HG03575 (cell line): ENCODE measurements at regions not wholly inside any gene's neighbourhood (a gene's known extent, or its start where the extent isn't known, plus 50 kb on each side); places are given as distances from the start of the nearest gene placed in this dataset.

Experiments used
- ATAC-seq: cut with Tn5 transposase; IDR thresholded peaks from one replicate; pipeline ENCODE4 v1.9.1; 2021; ENCODE audit not compliant: unreplicated experiment, insufficient number of reproducible peaks, low FRiP score; ENCODE audit errors: extremely low read depth

DNA sequence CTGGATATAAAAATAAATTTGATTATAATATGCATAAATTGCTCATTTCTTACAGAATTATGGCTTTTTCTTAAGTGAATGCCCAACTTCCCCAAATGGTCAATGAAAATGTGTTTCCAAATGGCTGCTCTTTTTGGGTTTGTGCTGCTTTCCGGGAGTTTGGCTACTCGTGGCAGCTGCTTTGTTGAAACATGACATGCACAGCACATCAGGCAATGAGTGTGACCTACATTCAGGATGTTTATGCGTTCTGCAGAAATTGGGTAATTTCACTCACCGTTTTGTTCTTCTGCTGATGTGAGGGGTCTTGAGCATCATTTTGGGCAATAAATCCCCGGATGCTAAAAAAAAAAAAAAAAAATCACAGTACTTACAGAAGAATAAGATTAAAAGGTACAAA, 825.0 kb upstream of the KLHL29 start:
- no peak for ATAC-seq

DNA sequence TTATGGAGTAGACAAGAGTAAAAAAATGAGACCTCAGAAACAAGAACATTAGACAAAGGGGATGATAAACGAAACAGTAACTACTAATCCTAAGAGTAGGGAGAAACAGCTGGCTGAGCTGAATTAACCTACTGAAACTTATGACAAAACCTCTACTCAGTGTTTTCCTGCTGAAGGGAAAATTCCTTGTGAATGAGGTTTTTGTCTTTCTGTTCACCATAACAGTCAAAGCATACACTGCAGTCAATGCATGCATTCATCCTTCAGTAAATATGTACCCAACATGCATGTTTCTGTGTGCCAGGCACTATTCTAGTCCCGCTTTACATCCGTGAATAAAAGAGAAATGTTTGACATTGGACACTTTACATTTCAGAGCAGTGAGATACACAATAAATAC, 805.6 kb upstream of the KLHL29 start:
- no peak for ATAC-seq

DNA sequence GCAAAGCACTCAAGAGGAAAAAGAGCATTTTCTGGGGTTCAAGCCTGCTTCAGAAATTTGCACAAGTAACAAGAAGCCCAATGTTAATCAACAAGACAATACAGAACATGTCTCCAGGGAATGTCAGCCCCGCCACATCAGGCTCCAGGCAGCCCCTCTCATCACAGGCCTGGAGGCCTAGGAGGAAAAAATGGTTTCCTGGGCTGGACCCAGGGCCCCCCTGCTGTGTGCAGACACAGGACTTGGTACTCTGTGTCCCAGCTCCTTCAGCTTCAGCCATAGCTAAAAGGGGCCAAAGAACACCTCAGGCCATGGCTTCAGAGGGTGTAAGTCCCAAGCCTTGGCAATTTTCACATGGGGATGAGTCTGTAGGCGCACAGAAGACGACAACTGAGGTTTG, 802.9 kb upstream of the KLHL29 start:
- no peak for ATAC-seq

- no peak for ATAC-seq
Measured at GRCh38 chr2:22596306-22596705, 788.7 kb upstream of the KLHL29 start.

- no peak for ATAC-seq
Measured at GRCh38 chr2:22600156-22600555, 784.8 kb upstream of the KLHL29 start.

- ATAC-seq: no peak
Measured at GRCh38 chr2:22600999-22601398, 784.0 kb upstream of the KLHL29 start.

GRCh38 chr2:22604136-22604535, 780.8 kb upstream of the KLHL29 start:
- no peak for ATAC-seq

DNA sequence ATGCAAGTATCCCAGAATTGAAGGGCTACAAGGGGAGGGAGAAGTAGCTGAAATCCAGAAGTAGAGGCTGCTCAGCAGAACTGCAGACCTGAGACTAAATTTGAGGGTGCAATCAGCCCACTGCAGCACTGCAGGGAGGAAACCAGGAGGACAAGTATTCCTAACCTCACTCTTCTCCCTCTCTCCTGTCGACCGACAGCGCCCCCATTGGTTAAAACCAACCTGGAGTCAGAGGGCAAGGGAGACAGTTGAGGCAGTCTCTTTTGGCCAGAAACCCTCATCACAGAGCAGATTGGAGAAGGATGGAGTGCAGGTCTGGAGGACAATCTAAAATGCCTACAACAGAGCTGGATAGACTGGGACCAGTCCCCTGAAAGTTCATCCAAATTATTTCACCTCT, 768.9 kb upstream of the KLHL29 start:
- ATAC-seq: no peak

DNA sequence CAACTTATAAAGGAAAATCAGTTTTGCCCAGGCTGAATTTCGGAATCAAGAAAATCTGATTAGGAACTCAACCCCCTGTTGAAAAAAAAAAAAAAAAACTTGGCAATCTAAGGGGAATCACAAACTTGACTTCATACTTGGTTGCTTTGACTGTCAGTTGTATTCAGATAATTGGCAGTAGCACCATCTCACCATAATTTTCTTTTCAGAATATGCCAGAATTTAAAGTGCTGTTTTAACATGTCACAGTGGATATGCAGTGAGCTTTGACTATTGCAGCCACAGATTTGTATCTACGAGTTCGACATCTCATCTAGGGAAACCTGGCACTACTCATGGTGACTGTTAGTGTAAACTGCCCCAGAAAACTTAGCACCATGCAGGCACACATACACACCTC, 761.4 kb upstream of the KLHL29 start:
- no peak for ATAC-seq

GRCh38 chr2:22626621-22627020, 758.4 kb upstream of the KLHL29 start:
- no peak for ATAC-seq

GRCh38 chr2:22628221-22628620, 756.8 kb upstream of the KLHL29 start:
- no peak for ATAC-seq

DNA sequence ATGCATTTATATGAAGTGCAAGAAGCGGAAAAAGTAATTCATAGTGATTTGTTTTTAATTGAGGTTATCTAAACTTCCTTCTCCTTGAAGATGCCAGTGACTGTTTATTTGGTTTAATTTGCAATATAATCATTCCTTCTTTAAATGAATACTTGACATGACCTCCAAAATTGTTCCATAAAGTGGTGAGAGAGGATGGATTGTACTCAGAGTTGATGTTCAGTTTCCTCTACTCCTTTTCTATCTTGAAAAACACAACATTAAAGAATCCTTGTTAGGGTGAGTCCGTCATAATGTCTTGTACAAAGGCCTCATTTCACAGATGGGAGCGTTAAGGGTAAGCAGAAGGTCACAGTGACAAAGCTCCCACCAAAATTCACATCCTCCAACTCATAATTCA, 756.1 kb upstream of the KLHL29 start:
- ATAC-seq: no peak

- no peak for ATAC-seq
Measured at GRCh38 chr2:22634167-22634566, 750.8 kb upstream of the KLHL29 start.

GRCh38 chr2:22656426-22656825, 728.6 kb upstream of the KLHL29 start:
- no peak for ATAC-seq

DNA sequence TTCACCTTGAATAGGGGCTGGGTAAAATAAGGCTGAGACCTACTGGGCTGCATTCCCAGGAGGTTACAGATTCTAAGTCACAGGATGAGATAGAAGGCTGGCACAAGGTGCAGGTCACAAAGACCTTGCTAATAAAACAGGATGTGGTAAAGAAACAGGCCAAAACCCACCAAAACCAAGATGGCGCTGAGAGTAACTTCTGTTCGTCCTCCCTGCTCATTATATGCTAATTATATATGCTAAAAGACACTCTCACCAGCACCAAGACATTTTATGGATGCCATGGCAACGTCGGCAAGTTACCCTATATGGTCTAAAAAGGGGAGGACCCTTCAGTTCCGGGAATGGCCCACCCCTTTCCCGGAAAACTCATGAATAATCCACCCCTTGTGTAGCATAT, 711.5 kb upstream of the KLHL29 start:
- no peak for ATAC-seq

GRCh38 chr2:22683914-22684313, 701.1 kb upstream of the KLHL29 start:
- ATAC-seq: no peak

GRCh38 chr2:22690096-22690495, 694.9 kb upstream of the KLHL29 start:
- ATAC-seq: no peak

DNA sequence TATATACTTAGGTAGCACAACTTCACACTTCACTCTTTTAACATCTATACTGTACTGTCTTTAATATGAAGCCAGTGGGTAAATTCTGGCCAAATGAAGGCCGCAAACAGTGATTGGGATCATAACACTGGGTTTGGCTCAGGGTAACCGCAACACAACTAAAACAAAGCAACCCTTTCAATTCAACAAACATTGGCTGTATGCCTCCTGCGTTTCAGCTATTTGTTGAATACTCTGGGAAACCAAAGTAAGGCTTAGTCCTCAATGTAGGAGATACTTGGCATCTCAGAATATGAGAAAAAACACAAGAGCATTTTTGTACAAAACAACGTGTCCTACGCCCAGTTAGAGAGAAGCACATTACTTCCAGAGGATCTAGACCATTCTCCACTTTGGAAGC, 693.3 kb upstream of the KLHL29 start:
- ATAC-seq: no peak

GRCh38 chr2:22692746-22693145, 692.2 kb upstream of the KLHL29 start:
- no peak for ATAC-seq

DNA sequence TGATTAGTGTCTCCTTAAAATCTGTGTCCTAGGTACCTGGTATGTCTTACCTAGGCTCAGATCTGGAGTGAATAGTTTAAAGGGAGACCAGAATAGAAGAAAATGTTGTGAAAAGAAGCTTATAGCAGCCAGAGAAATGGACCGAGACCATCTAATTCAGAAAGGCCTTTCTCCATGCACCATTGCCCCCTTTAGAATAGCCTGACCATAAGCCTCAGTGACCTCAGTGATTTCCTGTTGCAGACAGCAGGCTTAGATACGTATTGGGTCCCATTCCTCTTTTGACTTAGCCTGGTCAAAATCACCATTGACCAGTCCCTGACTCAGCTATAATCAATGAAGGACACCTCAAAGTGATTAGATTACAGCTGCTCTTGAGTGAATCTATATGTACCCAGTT, 690.7 kb upstream of the KLHL29 start:
- ATAC-seq: no peak

- no peak for ATAC-seq
Measured at GRCh38 chr2:22694856-22695255, 690.1 kb upstream of the KLHL29 start.
